Dedifferentiated amniotic fluid mesenchymal stem cell (primary cell): ENCODE measurements at regions not wholly inside any gene's neighbourhood (a gene's known extent, or its start where the extent isn't known, plus 50 kb on each side); places are given as distances from the start of the nearest gene placed in this dataset.

Experiments
- DNase-seq: peaks from one replicate; pipeline ENCODE4 v3.0.0-alpha.2; 2016; ENCODE audit errors: extremely low spot score

GRCh38 chr4:60155088-60155487 is 1045.0 kb upstream of the ADGRL3 start:
- no peak for DNase-seq

GRCh38 chr4:60173103-60173502 is 1027.0 kb upstream of the ADGRL3 start:
- DNase-seq, result no peak

GRCh38 chr4:60173718-60174117 is 1026.4 kb upstream of the ADGRL3 start:
- DNase-seq, result no peak

GRCh38 chr4:60175241-60175640 is 1024.9 kb upstream of the ADGRL3 start:
- no peak for DNase-seq

- DNase-seq, result no peak
Observed at GRCh38 chr4:60187428-60187827, 1012.7 kb upstream of the ADGRL3 start.

- DNase-seq, result no peak
Observed at GRCh38 chr4:60189286-60189685, 1010.8 kb upstream of the ADGRL3 start.

GRCh38 chr4:60194214-60194613 is 1005.9 kb upstream of the ADGRL3 start:
- no peak for DNase-seq

- no peak for DNase-seq
Observed at GRCh38 chr4:60195256-60195655, 1004.9 kb upstream of the ADGRL3 start.

- peak; percentile 63 for DNase-seq
Observed at GRCh38 chr4:60201052-60201673, 999.0 kb upstream of the ADGRL3 start.

GRCh38 chr4:60209588-60209987 is 990.5 kb upstream of the ADGRL3 start:
- no peak for DNase-seq

GRCh38 chr4:60215906-60216305 is 984.2 kb upstream of the ADGRL3 start:
- DNase-seq, result no peak

GRCh38 chr4:60216752-60217151 is 983.4 kb upstream of the ADGRL3 start:
- DNase-seq, result peak; percentile 53

- DNase-seq, result no peak
Observed at GRCh38 chr4:60221866-60222265, 978.3 kb upstream of the ADGRL3 start.

GRCh38 chr4:60223208-60223923 is 976.8 kb upstream of the ADGRL3 start:
- DNase-seq, result peak; percentile 52

- DNase-seq, result no peak
Observed at GRCh38 chr4:60241866-60242265, 958.3 kb upstream of the ADGRL3 start.

- DNase-seq, result no peak
Observed at GRCh38 chr4:60249784-60250183, 950.3 kb upstream of the ADGRL3 start.

- no peak for DNase-seq
Observed at GRCh38 chr4:60250657-60251056, 949.5 kb upstream of the ADGRL3 start.

GRCh38 chr4:60259781-60260180 is 940.3 kb upstream of the ADGRL3 start:
- no peak for DNase-seq

GRCh38 chr4:60266505-60266904 is 933.6 kb upstream of the ADGRL3 start:
- no peak for DNase-seq

GRCh38 chr4:60296386-60296785 is 903.7 kb upstream of the ADGRL3 start:
- DNase-seq, result peak; percentile 53

- peak; percentile 71 for DNase-seq
Observed at GRCh38 chr4:60313611-60314178, 886.4 kb upstream of the ADGRL3 start.

GRCh38 chr4:60314416-60314815 is 885.7 kb upstream of the ADGRL3 start:
- no peak for DNase-seq

- no peak for DNase-seq
Observed at GRCh38 chr4:60315586-60315985, 884.5 kb upstream of the ADGRL3 start.
